ENCODE measurements at regions not wholly inside any gene's neighbourhood (a gene's known extent, or its start where the extent isn't known, plus 50 kb on each side); places are given as distances from the start of the nearest gene placed in this dataset.

- no peak overlapping the region for H3K4me3 ChIP-seq (ENCODE audit: control insufficient read depth, low read depth, low read length)
- TF ChIP-seq CTCF (conservative IDR thresholded peaks at IDR 0.05; ENCODE audit: control insufficient read depth, insufficient read depth, low read depth, low read length): no peak
- no peak for DNase-seq (ENCODE audit: low read depth)
These were observed 92.9 kb upstream of the FOXP4 start for GRCh38 chr6:41453244-41453643.

- TF ChIP-seq CTCF (conservative IDR thresholded peaks at IDR 0.05; ENCODE audit: control insufficient read depth, insufficient read depth, low read depth, low read length): no peak
- no peak for DNase-seq (ENCODE audit: low read depth)
- no peak overlapping the region for H3K4me3 ChIP-seq (ENCODE audit: control insufficient read depth, low read depth, low read length)
These were observed 91.9 kb upstream of the FOXP4 start for GRCh38 chr6:41454189-41454789.

GRCh38 chr6:41455410-41455809 is 90.8 kb upstream of the FOXP4 start:
- H3K4me3 ChIP-seq (ENCODE audit: control insufficient read depth, low read depth, low read length): no peak overlapping the region
- DNase-seq (ENCODE audit: low read depth): no peak
- TF ChIP-seq CTCF (conservative IDR thresholded peaks at IDR 0.05; ENCODE audit: control insufficient read depth, insufficient read depth, low read depth, low read length): no peak

GRCh38 chr6:41455818-41456217 is 90.4 kb upstream of the FOXP4 start:
- H3K4me3 ChIP-seq (ENCODE audit: control insufficient read depth, low read depth, low read length): no peak overlapping the region
- no peak for TF ChIP-seq CTCF (conservative IDR thresholded peaks at IDR 0.05; ENCODE audit: control insufficient read depth, insufficient read depth, low read depth, low read length)
- no peak for DNase-seq (ENCODE audit: low read depth)

- no peak for TF ChIP-seq CTCF (conservative IDR thresholded peaks at IDR 0.05; ENCODE audit: control insufficient read depth, insufficient read depth, low read depth, low read length)
- no peak overlapping the region for H3K4me3 ChIP-seq (ENCODE audit: control insufficient read depth, low read depth, low read length)
- no peak for DNase-seq (ENCODE audit: low read depth)
These were observed 88.9 kb upstream of the FOXP4 start for GRCh38 chr6:41457303-41457670.

- DNase-seq (ENCODE audit: low read depth): no peak
- no peak for TF ChIP-seq CTCF (conservative IDR thresholded peaks at IDR 0.05; ENCODE audit: control insufficient read depth, insufficient read depth, low read depth, low read length)
- no peak overlapping the region for H3K4me3 ChIP-seq (ENCODE audit: control insufficient read depth, low read depth, low read length)
These were observed 86.4 kb upstream of the FOXP4 start for GRCh38 chr6:41459738-41460137.
